OCI-LY7 (cell line): ENCODE measurements at regions not wholly inside any gene's neighbourhood (a gene's known extent, or its start where the extent isn't known, plus 50 kb on each side); places are given as distances from the start of the nearest gene placed in this dataset.

Source experiments
- EZH2phosphoT487 ChIP-seq: fragments of 200-600 bp; sonication (generic); IDR thresholded peaks from 2 replicates; pipeline ENCODE4 v1.6.1; 2018; ENCODE audit warnings: low read depth, borderline replicate concordance, mild to moderate bottlenecking, mixed run types, antibody characterized with exemption, low read length, moderate library complexity, mixed read lengths
- TF ChIP-seq, protein P1 (sequence below): fragments of 200-600 bp; sonication (generic); conservative IDR thresholded peaks from 2 replicates; pipeline ENCODE4 v1.5.1; 2014; ENCODE audit warnings: mild to moderate bottlenecking, antibody characterized with exemption, low read length, moderate library complexity, mixed read lengths

DNA sequence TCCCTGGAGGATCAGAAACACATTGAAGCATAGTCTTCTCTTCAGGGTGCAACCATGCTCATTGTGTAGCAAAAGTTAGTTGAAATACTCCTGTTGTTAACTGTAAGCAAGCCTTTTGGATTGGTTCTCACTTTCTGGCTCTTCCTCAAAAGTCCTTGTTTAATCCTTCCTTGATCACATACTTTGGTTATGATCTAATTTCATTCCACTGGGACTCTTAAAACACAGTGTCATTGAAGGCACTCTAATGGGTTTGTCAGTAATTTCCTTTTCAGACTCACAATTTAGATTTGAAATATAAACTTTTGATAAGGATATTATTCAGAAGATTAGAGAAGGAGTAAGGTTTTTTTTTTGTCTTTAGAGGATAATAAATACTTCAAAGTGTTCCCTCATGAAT is 451.7 kb upstream of the SGO1 start:
- TF ChIP-seq, protein P1, sequence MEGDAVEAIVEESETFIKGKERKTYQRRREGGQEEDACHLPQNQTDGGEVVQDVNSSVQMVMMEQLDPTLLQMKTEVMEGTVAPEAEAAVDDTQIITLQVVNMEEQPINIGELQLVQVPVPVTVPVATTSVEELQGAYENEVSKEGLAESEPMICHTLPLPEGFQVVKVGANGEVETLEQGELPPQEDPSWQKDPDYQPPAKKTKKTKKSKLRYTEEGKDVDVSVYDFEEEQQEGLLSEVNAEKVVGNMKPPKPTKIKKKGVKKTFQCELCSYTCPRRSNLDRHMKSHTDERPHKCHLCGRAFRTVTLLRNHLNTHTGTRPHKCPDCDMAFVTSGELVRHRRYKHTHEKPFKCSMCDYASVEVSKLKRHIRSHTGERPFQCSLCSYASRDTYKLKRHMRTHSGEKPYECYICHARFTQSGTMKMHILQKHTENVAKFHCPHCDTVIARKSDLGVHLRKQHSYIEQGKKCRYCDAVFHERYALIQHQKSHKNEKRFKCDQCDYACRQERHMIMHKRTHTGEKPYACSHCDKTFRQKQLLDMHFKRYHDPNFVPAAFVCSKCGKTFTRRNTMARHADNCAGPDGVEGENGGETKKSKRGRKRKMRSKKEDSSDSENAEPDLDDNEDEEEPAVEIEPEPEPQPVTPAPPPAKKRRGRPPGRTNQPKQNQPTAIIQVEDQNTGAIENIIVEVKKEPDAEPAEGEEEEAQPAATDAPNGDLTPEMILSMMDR = no peak
- TF ChIP-seq EZH2phosphoT487 = no peak
